ENCODE measurements at regions not wholly inside any gene's neighbourhood (a gene's known extent, or its start where the extent isn't known, plus 50 kb on each side); places are given as distances from the start of the nearest gene placed in this dataset.

DNA sequence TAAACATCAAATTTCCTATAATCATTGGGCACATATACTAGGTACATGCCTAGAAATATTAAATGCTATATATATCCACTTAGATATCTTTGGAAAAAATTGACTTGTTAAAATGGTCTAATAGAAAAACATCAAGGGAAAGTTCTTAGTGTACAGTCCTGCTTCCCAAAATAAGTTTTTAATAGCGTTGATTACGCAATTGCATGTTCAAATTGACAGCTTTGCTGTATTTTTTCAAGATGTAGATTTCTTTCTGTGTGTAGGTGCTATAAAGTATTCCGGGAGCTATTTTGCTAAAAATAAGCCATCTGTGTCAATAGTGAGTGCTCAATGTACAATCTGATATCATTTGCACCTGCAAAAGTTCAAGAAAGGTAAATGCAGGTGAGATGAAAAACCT is 463.9 kb upstream of the ATP2B1 start:
- TF ChIP-seq, protein P1, sequence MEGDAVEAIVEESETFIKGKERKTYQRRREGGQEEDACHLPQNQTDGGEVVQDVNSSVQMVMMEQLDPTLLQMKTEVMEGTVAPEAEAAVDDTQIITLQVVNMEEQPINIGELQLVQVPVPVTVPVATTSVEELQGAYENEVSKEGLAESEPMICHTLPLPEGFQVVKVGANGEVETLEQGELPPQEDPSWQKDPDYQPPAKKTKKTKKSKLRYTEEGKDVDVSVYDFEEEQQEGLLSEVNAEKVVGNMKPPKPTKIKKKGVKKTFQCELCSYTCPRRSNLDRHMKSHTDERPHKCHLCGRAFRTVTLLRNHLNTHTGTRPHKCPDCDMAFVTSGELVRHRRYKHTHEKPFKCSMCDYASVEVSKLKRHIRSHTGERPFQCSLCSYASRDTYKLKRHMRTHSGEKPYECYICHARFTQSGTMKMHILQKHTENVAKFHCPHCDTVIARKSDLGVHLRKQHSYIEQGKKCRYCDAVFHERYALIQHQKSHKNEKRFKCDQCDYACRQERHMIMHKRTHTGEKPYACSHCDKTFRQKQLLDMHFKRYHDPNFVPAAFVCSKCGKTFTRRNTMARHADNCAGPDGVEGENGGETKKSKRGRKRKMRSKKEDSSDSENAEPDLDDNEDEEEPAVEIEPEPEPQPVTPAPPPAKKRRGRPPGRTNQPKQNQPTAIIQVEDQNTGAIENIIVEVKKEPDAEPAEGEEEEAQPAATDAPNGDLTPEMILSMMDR (IDR thresholded peaks at IDR 0.05), result no peak
- TF ChIP-seq POLR2A (IDR thresholded peaks at IDR 0.05), result no peak

Measured in thyroid gland (tissue), 4 donors.